Adrenal gland (tissue), 9 donors: ENCODE measurements at regions not wholly inside any gene's neighbourhood (a gene's known extent, or its start where the extent isn't known, plus 50 kb on each side); places are given as distances from the start of the nearest gene placed in this dataset.

Source experiments
- DNase-seq, 7 donors: peaks; one replicate each; pipeline ENCODE4 v3.0.0-alpha.2; 2019 to 2020
- H3K27ac ChIP-seq, 5 donors: fragments of 200-600 bp; sonication (generic) in 4 of 5; 1 replicate in 3 of 5; 2 replicates in 2 of 5; pipeline versions ENCODE4 v1.5.1 to v1.8.0; 2016 to 2020; ENCODE audit warnings: mild to moderate bottlenecking in 1 of 5
- H3K27me3 ChIP-seq: fragments of 200-600 bp; 2 replicates; pipeline ENCODE4 v1.8.0; 2021
- H3K36me3 ChIP-seq, 2 donors: fragments of 200-600 bp; replicated peaks in 1 of 2; 1 replicate in 1 of 2; 2 replicates in 1 of 2; pipeline versions ENCODE4 v1.5.1 to v1.8.0; 2018 to 2022
- H3K4me1 ChIP-seq, 2 donors: fragments of 200-600 bp; replicated peaks in 1 of 2; 1 replicate in 1 of 2; 2 replicates in 1 of 2; pipeline versions ENCODE4 v1.5.1 to v1.8.0; 2018 to 2021
- H3K4me3 ChIP-seq, 4 donors: fragments of 200-600 bp; sonication (generic) in 3 of 4; one replicate each; pipeline ENCODE4 v1.5.1; 2016 to 2018
- H3K9me3 ChIP-seq, 3 donors: fragments of 200-600 bp; sonication (generic) in 1 of 3; replicated peaks in 1 of 3; 1 replicate in 2 of 3; 2 replicates in 1 of 3; pipeline versions ENCODE4 v1.5.1 to v1.8.0; 2016 to 2021
- POLR2A ChIP-seq, 2 donors: fragments of 450-650 bp; IDR thresholded peaks; one replicate each; pipeline ENCODE4 v1.6.1; 2017; ENCODE audit warnings: antibody characterized with exemption in 2 of 2, mild to moderate bottlenecking in 2 of 2, moderate library complexity in 1 of 2
- WGBS, 4 donors: extraction: QIAGEN DNeasy Blood & Tissue Kit in 2 of 4; methylation state at CpG; one replicate each; pipeline versions ENCODE4 v1.1.5 to v1.1.7; 2013 to 2017; 5-methylcytosine and 5-hydroxymethylcytosine counted together
- intact Hi-C, 2 donors: fragments of 100-400 bp; cut with DNase I; formaldehyde crosslinking; loops; one replicate each; pipeline versions ENCODE4 v1.14.1 to v1.15.0; 2022 to 2023
- TF ChIP-seq, protein P1 (sequence below), 6 experiments: fragments of 450-650 bp in 4 of 6; fragments of 200-600 bp in 2 of 6; sonication (generic) in 1 of 6; IDR thresholded peaks; 1 replicate in 5 of 6; 2 replicates in 1 of 6; pipeline versions ENCODE4 v1.5.1 to v1.8.0; 2016 to 2021; ENCODE audit warnings: antibody characterized with exemption in 6 of 6, mild to moderate bottlenecking in 2 of 6, moderate library complexity in 1 of 6
- donor health status: healthy with polysubstance abuse.
- donor health status: Bipolar disorder and iron deficiency.
- donor health status: DM: yes; HTN: yes; CAD: no.
- donor health status: DM: no; HTN: no; CAD: no.
- donor health status: DM: no; HTN: no; CAD: no.

DNA sequence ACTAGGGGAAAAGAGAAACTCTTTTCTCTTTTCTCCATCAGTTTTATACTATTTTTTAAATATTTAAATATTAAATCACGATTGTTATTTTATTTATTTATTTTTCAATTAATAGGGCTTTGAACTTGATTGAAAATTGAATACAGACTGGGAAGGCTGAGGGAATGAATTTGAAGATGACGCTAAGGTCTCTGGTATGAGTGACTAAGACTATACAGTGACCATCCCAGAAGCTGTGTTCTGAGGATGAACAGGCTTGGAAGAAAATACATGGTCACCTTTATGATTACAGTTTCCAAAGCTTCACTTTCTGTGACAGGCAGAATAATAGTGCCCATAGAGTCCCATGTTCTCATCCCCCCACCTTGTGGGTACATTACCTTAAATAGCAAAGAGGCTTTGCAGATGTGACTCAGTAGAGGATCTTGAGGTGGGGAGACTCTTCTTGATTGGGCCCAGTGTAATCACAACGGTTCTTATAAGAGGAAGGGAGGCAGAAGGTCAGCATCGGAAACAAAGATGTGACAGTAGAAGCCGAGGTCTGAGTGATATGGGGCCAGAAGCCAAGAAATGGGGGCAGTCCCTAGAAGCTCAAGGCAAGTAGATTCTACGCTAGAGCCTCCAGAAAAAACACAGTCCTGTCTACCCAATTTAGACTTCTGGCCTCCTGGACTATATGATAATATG, 51.0 kb upstream of the LPP start:
- H3K27ac ChIP-seq: no peak overlapping the region
- TF ChIP-seq, protein P1, sequence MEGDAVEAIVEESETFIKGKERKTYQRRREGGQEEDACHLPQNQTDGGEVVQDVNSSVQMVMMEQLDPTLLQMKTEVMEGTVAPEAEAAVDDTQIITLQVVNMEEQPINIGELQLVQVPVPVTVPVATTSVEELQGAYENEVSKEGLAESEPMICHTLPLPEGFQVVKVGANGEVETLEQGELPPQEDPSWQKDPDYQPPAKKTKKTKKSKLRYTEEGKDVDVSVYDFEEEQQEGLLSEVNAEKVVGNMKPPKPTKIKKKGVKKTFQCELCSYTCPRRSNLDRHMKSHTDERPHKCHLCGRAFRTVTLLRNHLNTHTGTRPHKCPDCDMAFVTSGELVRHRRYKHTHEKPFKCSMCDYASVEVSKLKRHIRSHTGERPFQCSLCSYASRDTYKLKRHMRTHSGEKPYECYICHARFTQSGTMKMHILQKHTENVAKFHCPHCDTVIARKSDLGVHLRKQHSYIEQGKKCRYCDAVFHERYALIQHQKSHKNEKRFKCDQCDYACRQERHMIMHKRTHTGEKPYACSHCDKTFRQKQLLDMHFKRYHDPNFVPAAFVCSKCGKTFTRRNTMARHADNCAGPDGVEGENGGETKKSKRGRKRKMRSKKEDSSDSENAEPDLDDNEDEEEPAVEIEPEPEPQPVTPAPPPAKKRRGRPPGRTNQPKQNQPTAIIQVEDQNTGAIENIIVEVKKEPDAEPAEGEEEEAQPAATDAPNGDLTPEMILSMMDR (IDR thresholded peaks at IDR 0.05): no peak
- no peak for TF ChIP-seq POLR2A (IDR thresholded peaks at IDR 0.05)
- intact Hi-C loops: no loop called here
- 81 to 92% (median 84%) methylated on average over 6 of the region's 6 CpGs for WGBS, 4 donors
- no peak overlapping the region for H3K4me3 ChIP-seq
- H3K27me3 ChIP-seq: no peaks in the 10 kb centered on the region
- H3K9me3 ChIP-seq: no peaks in the 10 kb centered on the region
- DNase-seq: no peak
- no peaks in the 10 kb centered on the region for H3K36me3 ChIP-seq
- H3K4me1 ChIP-seq: no peaks in the 10 kb centered on the region

DNA sequence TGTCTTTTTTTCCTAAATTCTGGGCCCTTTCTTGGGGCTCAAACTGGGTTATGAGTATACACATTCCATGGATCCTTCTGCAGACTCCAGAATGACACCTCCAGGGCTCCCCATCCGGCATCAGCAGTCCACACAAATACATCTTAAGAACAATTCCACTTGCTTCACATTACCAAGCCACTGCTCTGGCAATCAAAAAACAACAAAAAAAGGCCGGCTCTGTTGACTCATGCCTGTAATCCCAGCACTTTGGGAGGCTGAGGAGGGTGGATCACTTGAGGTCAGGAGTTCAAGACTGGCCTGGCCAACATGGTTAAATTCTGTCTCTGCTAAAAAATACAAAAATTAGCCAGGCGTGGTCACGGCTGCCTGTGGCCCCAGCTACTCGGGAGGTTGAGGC, 49.9 kb upstream of the LPP start:
- Histone ChIP-seq H3K4me3 (no peak overlapping the region), H3K9me3 (no peaks in the 10 kb centered on the region), H3K27me3 (no peaks in the 10 kb centered on the region), H3K4me1 (no peaks in the 10 kb centered on the region), H3K36me3 (no peaks in the 10 kb centered on the region), H3K27ac (no peak overlapping the region)
- TF ChIP-seq, protein P1 (IDR thresholded peaks at IDR 0.05): no peak
- TF ChIP-seq POLR2A (IDR thresholded peaks at IDR 0.05): no peak
- intact Hi-C loops: no loop called here
- no peak for DNase-seq
- 86 to 91% (median 90%) methylated on average over 5 of the region's 5 CpGs for WGBS, 4 donors
